HEK293T (cell line): ENCODE measurements at regions not wholly inside any gene's neighbourhood (a gene's known extent, or its start where the extent isn't known, plus 50 kb on each side); places are given as distances from the start of the nearest gene placed in this dataset.

Experiments
- CTCF ChIA-PET: fragments of 350-600 bp; formaldehyde crosslinking; extraction: SDS; loops from one replicate; lab custom pipeline; 2021; ENCODE audit warnings: antibody characterized with exemption, inconsistent platforms; lab: Yijun Ruan, JAX
- POLR2A ChIA-PET: fragments of 350-600 bp; formaldehyde crosslinking; extraction: SDS; loops from one replicate; lab custom pipeline; 2020; ENCODE audit warnings: antibody characterized with exemption, inconsistent platforms; lab: Yijun Ruan, JAX
- DNase-seq: peaks from one replicate; pipeline ENCODE4 v3.0.0; 2012; ENCODE audit warnings: mixed read lengths; ENCODE audit errors: extremely low spot score
- ARNT ChIP-seq: fragments of 450-650 bp; IDR thresholded peaks from 2 replicates; pipeline ENCODE4 v1.6.1; 2017; ENCODE audit warnings: mild to moderate bottlenecking
- BHLHE40 ChIP-seq: fragments of 450-650 bp; IDR thresholded peaks from 2 replicates; pipeline ENCODE4 v1.6.1; 2016; ENCODE audit warnings: mild to moderate bottlenecking, moderate library complexity, borderline replicate concordance
- CTBP1 ChIP-seq: fragments of 450-650 bp; IDR thresholded peaks from 2 replicates; pipeline ENCODE4 v1.6.1; 2016; ENCODE audit warnings: borderline replicate concordance
- ELF4 ChIP-seq: fragments of 450-650 bp; IDR thresholded peaks from 2 replicates; pipeline ENCODE4 v1.6.1; 2017; ENCODE audit warnings: antibody characterized with exemption
- FOXA1 ChIP-seq: fragments of 450-650 bp; IDR thresholded peaks from 2 replicates; pipeline ENCODE4 v1.6.1; 2016; ENCODE audit warnings: mild to moderate bottlenecking
- FOXK2 ChIP-seq: fragments of 450-650 bp; IDR thresholded peaks from 2 replicates; pipeline ENCODE4 v1.6.1; 2016; ENCODE audit warnings: mild to moderate bottlenecking
- FOXM1 ChIP-seq: fragments of 450-650 bp; IDR thresholded peaks from 2 replicates; pipeline ENCODE4 v1.6.1; 2017; ENCODE audit warnings: mild to moderate bottlenecking, borderline replicate concordance
- HDGF ChIP-seq: fragments of 450-650 bp; IDR thresholded peaks from 2 replicates; pipeline ENCODE4 v1.6.1; 2017; ENCODE audit warnings: antibody characterized with exemption, borderline replicate concordance
- L3MBTL2 ChIP-seq: fragments of 450-650 bp; conservative IDR thresholded peaks from 2 replicates; pipeline ENCODE4 v1.6.1; 2016; ENCODE audit warnings: mild to moderate bottlenecking
- LEF1 ChIP-seq: fragments of 450-650 bp; IDR thresholded peaks from 2 replicates; pipeline ENCODE4 v1.6.1; 2017; ENCODE audit warnings: mild to moderate bottlenecking, borderline replicate concordance
- NFRKB ChIP-seq: fragments of 450-650 bp; IDR thresholded peaks from 2 replicates; pipeline ENCODE4 v1.6.1; 2016; ENCODE audit warnings: mild to moderate bottlenecking, moderate library complexity
- SP1 ChIP-seq: fragments of 450-650 bp; IDR thresholded peaks from 2 replicates; pipeline ENCODE4 v1.6.1; 2017
- SUZ12 ChIP-seq: fragments of 450-650 bp; IDR thresholded peaks from 2 replicates; pipeline ENCODE4 v1.6.1; 2016; ENCODE audit warnings: mild to moderate bottlenecking
- TARDBP ChIP-seq: fragments of 450-650 bp; IDR thresholded peaks from 2 replicates; pipeline ENCODE4 v1.6.1; 2016
- ZNF384 ChIP-seq: fragments of 450-650 bp; IDR thresholded peaks from 2 replicates; pipeline ENCODE4 v1.6.1; 2016
- TF ChIP-seq, protein P1 (sequence below): fragments of 450-650 bp; IDR thresholded peaks from 2 replicates; pipeline ENCODE4 v1.6.1; 2016

DNA sequence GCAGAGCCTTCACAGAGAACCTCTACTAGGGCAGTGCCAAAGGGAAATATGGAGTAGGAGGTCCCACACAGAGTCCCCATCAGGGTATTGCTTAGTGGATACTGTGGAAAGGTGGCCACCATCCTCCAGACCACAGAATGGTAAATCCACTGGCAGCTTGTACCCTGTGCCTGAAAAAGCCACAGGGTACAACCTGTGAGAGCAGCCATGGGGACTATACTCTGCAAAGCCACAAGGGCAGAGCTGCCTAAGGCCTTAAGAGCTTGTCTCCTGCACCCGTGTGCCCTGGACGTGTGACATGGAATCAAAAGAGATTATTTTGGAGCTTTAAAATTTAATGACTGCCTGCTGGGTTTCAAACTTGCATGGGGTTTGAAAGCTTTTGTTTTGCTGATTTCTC, 118.0 kb upstream of the SEC14L1 start:
- POLR2A ChIA-PET, result no interaction called here
- no peak for TF ChIP-seq FOXK2
- no peak for TF ChIP-seq FOXA1
- TF ChIP-seq ARNT, result no peak
- no peak for DNase-seq
- CTCF ChIA-PET, result interaction anchor here (1.3 kb wide), 1 partner anchor 33 kb away, joined by 5 read pairs; no protein-coding TSS in a partner anchor

DNA sequence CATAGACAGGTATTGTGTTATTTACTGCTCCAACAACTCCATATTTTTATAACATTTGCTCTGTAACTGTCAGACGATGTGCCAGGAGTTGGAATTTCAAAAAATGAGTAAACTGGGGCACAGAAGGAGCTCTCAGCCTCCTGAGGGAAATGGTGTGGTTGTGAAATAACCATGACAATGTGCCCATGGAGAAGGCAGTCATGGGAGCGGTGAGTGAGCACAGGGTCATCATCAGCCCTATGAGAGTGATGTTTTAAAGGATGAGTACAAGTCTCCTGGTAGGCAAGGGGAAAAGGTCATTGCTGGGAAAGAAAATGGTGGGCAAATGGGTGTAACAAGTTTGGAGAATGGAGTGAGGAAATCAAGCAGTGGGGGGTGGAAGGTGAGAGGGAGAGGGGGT, 115.0 kb upstream of the SEC14L1 start:
- POLR2A ChIA-PET, result no interaction called here

DNA sequence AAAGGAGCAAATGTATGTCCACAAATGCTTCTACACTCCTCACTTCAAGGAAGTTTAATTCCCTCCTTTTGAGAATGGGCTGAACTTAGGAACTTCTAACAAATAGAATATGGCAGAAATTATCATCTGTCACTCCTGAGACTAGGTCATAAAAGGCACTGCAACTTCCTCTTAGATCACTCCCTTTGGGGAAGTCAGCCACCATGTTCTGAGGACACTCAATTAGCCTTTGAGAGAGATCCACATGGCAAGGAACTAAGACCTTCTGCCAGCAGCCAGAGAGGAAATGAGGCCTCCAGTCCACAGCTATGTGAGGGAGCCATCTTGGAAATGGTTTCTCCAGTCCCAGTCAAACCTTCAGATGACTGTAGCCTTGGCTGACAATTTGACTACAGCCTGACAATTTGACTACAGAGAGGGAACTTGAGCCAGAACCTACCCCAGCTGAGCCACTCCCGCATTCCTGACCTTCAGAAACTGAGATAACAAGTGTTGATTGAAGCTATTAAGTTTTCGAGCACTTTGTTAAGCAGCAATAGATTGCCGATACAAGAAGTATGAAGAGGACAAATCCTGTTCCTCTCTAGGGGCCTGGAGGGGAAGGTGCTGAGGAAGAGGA, 113.4 kb upstream of the SEC14L1 start:
- ChIA-PET POLR2A (no interaction called here), CTCF (interaction anchor here (0.6 kb wide), 1 partner anchor 219 kb away, joined by 3 read pairs; no protein-coding TSS in a partner anchor)
- no peak for DNase-seq
- TF ChIP-seq SUZ12 (no peak), SP1 (no peak), NFRKB (no peak)

More for the DNA sequence above, 115.0 kb upstream of the SEC14L1 start:
- no peak for DNase-seq
- TF ChIP-seq ZNF384 (no peak), CTBP1 (no peak), HDGF (no peak), ARNT (no peak)
- CTCF ChIA-PET, result no interaction called here

DNA sequence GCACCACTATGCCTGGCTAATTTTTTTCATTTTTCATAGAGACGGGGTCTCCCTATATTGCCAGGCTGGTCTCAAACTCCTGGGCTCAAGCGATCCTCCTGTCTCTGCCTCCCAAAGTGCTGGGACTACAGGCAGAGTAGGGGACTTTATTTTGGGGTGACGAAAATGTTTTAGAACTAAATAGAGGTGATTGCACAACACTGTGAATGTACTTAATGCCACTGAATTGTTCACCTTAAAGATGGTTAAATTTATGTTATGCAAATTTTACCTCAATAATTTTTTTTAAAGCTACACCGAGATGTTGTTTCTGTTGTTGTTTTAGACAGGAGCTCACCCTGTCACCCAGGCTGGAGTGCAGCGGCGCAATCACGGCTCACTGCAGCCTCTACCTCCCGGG, 111.9 kb upstream of the SEC14L1 start:
- DNase-seq, result no peak
- TF ChIP-seq TARDBP, result no peak
- TF ChIP-seq BHLHE40, result no peak
- no peak for TF ChIP-seq SP1
- no peak for TF ChIP-seq HDGF
- no peak for TF ChIP-seq FOXK2
- no peak for TF ChIP-seq L3MBTL2
- no peak for TF ChIP-seq ZNF384
- TF ChIP-seq ARNT, result no peak
- TF ChIP-seq, protein P1, sequence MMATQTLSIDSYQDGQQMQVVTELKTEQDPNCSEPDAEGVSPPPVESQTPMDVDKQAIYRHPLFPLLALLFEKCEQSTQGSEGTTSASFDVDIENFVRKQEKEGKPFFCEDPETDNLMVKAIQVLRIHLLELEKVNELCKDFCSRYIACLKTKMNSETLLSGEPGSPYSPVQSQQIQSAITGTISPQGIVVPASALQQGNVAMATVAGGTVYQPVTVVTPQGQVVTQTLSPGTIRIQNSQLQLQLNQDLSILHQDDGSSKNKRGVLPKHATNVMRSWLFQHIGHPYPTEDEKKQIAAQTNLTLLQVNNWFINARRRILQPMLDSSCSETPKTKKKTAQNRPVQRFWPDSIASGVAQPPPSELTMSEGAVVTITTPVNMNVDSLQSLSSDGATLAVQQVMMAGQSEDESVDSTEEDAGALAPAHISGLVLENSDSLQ, result no peak
- TF ChIP-seq NFRKB, result no peak
- no peak for TF ChIP-seq FOXM1
- TF ChIP-seq CTBP1, result no peak
- TF ChIP-seq LEF1, result no peak
- TF ChIP-seq FOXA1, result no peak
- TF ChIP-seq SUZ12, result no peak
- no peak for TF ChIP-seq ELF4
- CTCF ChIA-PET, result interaction anchor here (1.3 kb wide), 1 partner anchor 27 kb away, joined by 6 read pairs; no protein-coding TSS in a partner anchor
- POLR2A ChIA-PET, result no interaction called here

- CTCF ChIA-PET, result interaction anchor here (0.7 kb wide), 1 partner anchor 145 kb away, joined by 5 read pairs; no protein-coding TSS in a partner anchor
- POLR2A ChIA-PET, result no interaction called here
- TF ChIP-seq ZNF384 (no peak), ARNT (no peak), L3MBTL2 (no peak)
- DNase-seq, result no peak
Measured at GRCh38 chr17:77032929-77033328, 107.8 kb upstream of the SEC14L1 start.

GRCh38 chr17:77033892-77034404, 106.8 kb upstream of the SEC14L1 start:
- ChIA-PET CTCF (interaction anchor here (1.7 kb wide), 1 partner anchor 22 kb away, joined by 9 read pairs; no protein-coding TSS in a partner anchor), POLR2A (no interaction called here)
- no peak for DNase-seq
- no peak for TF ChIP-seq FOXK2
- no peak for TF ChIP-seq ELF4
- no peak for TF ChIP-seq HDGF
- TF ChIP-seq TARDBP, result no peak
- TF ChIP-seq FOXA1, result no peak
- no peak for TF ChIP-seq L3MBTL2
- no peak for TF ChIP-seq NFRKB
- TF ChIP-seq, protein P1, result no peak
- no peak for TF ChIP-seq ZNF384
- TF ChIP-seq SUZ12, result no peak
- no peak for TF ChIP-seq BHLHE40
- no peak for TF ChIP-seq LEF1
- TF ChIP-seq ARNT, result no peak
- no peak for TF ChIP-seq FOXM1
- TF ChIP-seq CTBP1, result no peak
- TF ChIP-seq SP1, result no peak

DNA sequence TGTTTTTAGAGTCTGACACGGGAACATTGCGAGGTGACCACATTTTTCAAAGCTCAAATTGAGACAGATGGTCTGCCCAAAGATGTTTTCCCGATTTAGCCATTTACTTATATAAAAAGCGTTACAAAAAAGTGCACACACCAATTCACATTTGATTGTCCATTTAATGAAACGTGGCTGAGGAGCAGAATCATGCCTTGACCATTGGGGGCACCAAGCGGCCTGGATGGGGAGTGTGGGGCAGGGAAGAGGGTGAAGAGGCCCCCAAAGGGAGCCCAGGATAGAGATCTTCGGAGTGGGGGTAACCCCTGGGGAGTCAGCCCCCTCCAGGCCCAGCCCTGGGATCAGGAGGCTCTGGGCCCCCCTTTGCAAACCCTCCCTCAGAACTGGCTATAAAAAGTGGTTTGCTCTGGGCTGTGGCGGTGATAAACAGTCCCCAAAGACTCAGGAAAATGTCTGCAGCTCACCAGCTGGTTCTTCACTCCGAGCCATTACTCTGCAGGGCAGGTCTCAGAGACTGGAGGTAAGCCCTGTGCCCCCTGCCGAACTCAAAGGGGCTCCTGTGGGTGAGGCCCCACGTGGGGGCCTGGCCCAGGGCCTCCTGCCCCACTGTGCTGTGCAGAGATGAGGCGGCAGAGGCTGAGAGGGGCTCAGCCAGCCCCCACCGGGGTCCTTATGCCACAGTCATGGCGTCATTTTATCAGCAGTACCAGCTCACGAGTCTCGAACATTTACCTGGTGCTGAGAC, 105.9 kb upstream of the SEC14L1 start:
- ChIA-PET POLR2A (no interaction called here), CTCF (interaction anchor here (1.7 kb wide), 1 partner anchor 21 kb away, joined by 9 read pairs; no protein-coding TSS in a partner anchor)

More for the DNA sequence above, 105.9 kb upstream of the SEC14L1 start:
- no peak for DNase-seq
- TF ChIP-seq TARDBP (no peak), SP1 (no peak), NFRKB (no peak), LEF1 (no peak), SUZ12 (no peak), FOXA1 (no peak), ARNT (no peak), FOXM1 (no peak), CTBP1 (no peak), FOXK2 (no peak)
